ENCODE measurements at regions not wholly inside any gene's neighbourhood (a gene's known extent, or its start where the extent isn't known, plus 50 kb on each side); places are given as distances from the start of the nearest gene placed in this dataset.

- TF ChIP-seq CHD7 (IDR thresholded peaks at IDR 0.05; ENCODE audit: insufficient replicate concordance, low read length), result no peak
- TF ChIP-seq CBX8 (IDR thresholded peaks at IDR 0.05; ENCODE audit: borderline replicate concordance, low read depth, low read length), result no peak
- TF ChIP-seq, protein P1, sequence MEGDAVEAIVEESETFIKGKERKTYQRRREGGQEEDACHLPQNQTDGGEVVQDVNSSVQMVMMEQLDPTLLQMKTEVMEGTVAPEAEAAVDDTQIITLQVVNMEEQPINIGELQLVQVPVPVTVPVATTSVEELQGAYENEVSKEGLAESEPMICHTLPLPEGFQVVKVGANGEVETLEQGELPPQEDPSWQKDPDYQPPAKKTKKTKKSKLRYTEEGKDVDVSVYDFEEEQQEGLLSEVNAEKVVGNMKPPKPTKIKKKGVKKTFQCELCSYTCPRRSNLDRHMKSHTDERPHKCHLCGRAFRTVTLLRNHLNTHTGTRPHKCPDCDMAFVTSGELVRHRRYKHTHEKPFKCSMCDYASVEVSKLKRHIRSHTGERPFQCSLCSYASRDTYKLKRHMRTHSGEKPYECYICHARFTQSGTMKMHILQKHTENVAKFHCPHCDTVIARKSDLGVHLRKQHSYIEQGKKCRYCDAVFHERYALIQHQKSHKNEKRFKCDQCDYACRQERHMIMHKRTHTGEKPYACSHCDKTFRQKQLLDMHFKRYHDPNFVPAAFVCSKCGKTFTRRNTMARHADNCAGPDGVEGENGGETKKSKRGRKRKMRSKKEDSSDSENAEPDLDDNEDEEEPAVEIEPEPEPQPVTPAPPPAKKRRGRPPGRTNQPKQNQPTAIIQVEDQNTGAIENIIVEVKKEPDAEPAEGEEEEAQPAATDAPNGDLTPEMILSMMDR (IDR thresholded peaks at IDR 0.05; ENCODE audit: control extremely low read depth in 1 of 3, insufficient read depth in 1 of 3, low read depth in 1 of 3, low read length in 3 of 3), result peak in 2 of 3 experiments; percentile 23 to 27; a peak in 2 of 4 replicates
- TF ChIP-seq RAD21 (IDR thresholded peaks at IDR 0.05 in 1 of 2, conservative IDR thresholded peaks at IDR 0.05 in 1 of 2; ENCODE audit: low read depth in 2 of 2, low read length in 2 of 2), result peak; percentile 21 to 29; a peak in 2 of 4 replicates
- no peak for TF ChIP-seq SP4 (IDR thresholded peaks at IDR 0.05; ENCODE audit: low read length)
- no peak for TF ChIP-seq KDM1A (IDR thresholded peaks at IDR 0.05; ENCODE audit: borderline replicate concordance, low read length)
- no peak for TF ChIP-seq POLR2AphosphoS5 (IDR thresholded peaks at IDR 0.05; ENCODE audit: low read depth, low read length)
- peak; percentile 9; the same call in 1 of the 2 replicates for TF ChIP-seq CEBPB (IDR thresholded peaks at IDR 0.05; ENCODE audit: low read depth, low read length)
- TF ChIP-seq TAF7 (optimal IDR thresholded peaks at IDR 0.05; ENCODE audit: borderline replicate concordance, low read depth, low read length), result no peak
Measured at GRCh38 chr5:9922719-9923118, 292.6 kb upstream of the TAS2R1 start (continued).
